Activated CD4-positive, alpha-beta T cell treated with anti-CD3 and anti-CD28 coated beads, Interleukin-2, Interleukin-4, amounts not matched to agents 100 ng/mL and 50 ng/mL, durations not matched to agents 16 hours and 8 hours (primary cell): ENCODE measurements at regions not wholly inside any gene's neighbourhood (a gene's known extent, or its start where the extent isn't known, plus 50 kb on each side); places are given as distances from the start of the nearest gene placed in this dataset.
"Not testable (repeated sequence)": the region's sequence is repeated elsewhere in the genome, so short reads cannot be mapped to it uniquely, and the experiment has no call there.

ENCODE experiments used
- DNase-seq: peaks from one replicate; pipeline ENCODE4 v3.0.0-alpha.2; 2020; ENCODE audit warnings: low spot score

GRCh38 chr14:83847102-83847501 lies 1682.8 kb upstream of the FLRT2 start:
- no peak for DNase-seq

- no peak for DNase-seq
Observed at GRCh38 chr14:83850092-83850491, 1679.9 kb upstream of the FLRT2 start.

DNA sequence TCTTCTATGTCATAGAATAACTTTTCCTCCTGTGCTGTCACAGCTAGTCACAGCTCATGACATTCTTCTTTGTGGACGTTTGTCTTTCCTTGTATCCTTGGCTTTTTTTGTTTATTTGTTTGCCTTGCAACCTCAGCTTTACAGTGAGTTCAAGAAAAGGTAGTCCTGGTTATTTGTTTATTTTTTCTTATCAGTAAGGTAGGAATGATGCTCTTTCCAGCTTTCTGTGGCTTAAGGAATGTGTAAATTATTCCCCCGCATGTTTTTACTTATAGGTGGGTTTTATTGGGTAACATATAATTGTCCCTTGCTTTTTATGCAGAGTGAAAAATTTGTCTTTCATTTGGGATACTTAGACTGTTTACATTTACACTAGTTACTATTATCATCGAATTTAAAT lies 1673.6 kb upstream of the FLRT2 start:
- DNase-seq = no peak

GRCh38 chr14:83860631-83861155 lies 1669.3 kb upstream of the FLRT2 start:
- DNase-seq = no peak

- no peak for DNase-seq
Observed at GRCh38 chr14:83863042-83863774, 1666.7 kb upstream of the FLRT2 start.

- no peak for DNase-seq
Observed at GRCh38 chr14:83864106-83864505, 1665.8 kb upstream of the FLRT2 start.

- no peak for DNase-seq
Observed at GRCh38 chr14:83867566-83868225, 1662.2 kb upstream of the FLRT2 start.

GRCh38 chr14:83870546-83871270 lies 1659.2 kb upstream of the FLRT2 start:
- DNase-seq = no peak

DNA sequence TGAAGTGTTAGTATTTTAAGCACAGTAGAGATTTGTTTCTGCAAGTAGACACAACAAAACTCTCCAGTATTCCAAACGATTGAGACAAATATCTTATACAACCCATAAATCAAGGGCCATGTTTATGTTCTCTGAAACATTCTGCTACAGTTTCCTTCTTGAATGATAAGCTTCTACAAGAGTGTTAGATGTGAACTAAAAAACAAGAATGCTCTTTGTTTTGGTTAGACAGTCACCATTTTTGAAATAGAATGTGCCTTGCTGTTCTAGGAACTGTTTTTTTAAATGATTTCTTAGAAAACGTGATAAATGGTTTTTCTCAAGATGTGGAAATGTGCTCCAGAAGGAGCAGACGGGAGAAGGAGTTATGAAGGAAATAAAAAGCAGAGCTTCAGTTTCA lies 1656.3 kb upstream of the FLRT2 start:
- no peak for DNase-seq

- no peak for DNase-seq
Observed at GRCh38 chr14:83874662-83875061, 1655.3 kb upstream of the FLRT2 start.

DNA sequence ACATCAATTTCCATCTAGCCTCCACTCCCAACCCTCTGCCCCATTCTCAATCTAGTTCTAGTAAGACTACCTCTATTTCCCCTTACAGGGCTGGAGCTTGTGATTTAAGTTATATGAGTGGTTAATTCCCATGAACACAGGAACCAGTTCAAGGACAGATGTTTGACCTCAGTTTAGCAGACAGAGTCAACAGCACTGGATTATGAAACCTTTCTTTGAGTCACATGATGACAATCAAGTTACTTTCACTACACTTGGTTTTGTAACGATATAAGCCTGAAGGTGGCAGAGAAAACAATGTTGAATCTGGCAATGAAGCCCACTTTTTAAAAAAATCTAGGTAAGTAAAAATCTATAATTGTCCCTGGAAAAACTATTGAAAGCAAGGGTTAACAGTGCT lies 1646.2 kb upstream of the FLRT2 start:
- DNase-seq = no peak

- DNase-seq = no peak
Observed at GRCh38 chr14:83885837-83886293, 1644.1 kb upstream of the FLRT2 start.

DNA sequence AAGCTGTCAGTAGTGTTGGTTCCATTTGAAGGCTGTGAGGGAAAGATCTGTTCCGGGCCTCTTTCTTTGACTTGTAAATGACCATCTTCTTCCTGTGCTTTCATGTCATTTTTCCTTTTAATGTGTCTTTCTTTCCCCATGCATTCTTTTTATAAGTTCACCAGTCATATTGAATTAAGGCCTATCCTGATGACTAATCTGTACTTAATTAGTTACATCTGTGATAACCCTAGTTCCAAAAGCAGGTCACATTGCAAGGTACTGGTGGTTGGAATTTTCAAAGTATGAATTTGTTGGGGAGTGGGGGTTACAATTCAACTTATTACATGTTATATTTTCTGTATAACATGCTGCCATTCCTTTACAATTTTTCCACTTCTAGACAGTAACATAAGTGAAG lies 1642.1 kb upstream of the FLRT2 start:
- DNase-seq = no peak

DNA sequence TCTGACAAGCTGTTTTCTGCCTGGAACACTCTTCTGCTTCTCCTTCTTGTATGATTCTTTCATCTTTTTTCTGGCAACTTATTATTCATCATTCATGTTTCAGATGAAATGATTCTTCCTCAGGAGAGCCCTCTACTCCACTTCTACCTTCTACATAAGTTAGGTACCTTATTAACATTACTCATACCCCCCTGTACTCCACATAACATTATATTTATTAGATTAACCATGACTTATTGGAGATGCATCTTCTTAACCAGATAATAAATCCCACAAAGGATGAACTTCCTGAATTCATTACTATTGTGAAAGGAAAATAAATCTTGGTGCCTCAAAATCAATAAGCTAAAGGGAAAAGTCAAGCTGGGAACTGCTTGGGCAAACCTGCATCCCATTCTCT lies 1636.5 kb upstream of the FLRT2 start:
- no peak for DNase-seq

DNA sequence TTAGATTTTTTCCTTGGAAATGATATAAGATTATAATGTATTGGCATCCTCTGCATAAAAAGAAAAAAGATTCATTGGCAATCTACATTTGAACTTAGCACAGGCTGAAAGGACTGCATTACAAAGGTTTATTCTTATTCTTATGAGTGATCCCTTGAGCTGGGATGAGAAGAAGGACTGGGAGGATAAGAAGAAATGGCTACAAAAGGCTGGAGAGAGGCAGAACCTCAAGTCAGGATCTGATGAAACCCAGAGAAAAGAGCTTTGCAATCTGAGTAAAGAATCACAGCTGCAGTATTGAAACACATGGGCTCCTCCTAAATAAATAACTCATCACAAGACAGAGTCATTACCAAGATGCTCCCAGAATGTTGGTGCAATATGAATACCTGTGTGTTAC lies 1635.4 kb upstream of the FLRT2 start:
- no peak for DNase-seq

DNA sequence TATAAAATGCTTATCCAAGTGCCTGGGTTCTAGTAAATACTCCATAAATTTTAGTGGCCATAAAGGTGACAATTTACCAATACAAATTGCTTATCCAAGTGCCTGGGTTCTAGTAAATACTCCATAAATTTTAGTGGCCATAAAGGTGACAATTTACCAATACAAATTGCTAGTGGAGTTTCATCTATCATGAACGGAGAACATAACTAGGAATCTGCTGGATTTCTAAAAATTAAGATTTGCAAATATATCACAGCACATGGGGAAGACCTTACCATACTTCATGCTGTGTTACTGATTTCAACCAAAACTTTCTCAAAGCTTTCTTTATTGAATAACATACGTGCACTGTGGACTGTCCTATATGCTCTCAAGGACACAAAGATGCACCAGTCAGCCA lies 1631.4 kb upstream of the FLRT2 start:
- not testable (repeated sequence) for DNase-seq

DNA sequence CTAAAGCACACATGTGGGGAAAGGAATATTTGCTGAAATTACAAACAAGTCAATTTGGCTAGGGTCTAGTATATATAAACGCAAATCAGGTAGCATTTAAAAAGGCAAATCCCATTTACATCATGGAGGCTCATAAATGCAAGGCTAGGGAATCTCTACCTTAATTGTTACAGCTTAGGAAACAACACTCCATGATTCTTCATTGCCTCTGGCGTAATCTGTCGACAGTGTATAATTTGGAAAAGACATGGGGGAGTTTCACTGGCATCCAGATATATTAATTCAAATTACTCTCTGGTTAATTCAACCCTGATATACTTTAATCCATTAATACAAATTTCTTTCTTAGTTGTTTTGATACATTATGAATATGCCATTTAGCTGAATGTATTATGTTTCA lies 1630.2 kb upstream of the FLRT2 start:
- DNase-seq = no peak

DNA sequence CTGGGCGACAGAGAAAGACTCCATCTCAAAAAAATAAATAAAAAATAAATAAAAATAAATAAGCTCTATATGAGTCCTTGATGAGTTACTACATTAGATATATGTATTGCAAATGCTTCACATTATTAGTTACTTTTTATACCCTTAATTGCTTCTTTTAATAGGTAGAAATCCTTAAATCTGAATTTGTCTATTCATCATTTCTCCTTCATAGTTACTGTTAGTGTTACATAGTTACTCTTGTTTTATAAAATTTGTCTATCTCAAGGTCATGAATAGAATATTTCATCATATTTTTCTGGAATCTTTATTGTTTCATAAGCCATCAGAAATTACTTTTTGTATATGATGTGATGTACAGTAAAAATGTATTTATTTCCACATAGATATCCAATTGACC lies 1624.8 kb upstream of the FLRT2 start:
- no peak for DNase-seq

- no peak for DNase-seq
Observed at GRCh38 chr14:83908419-83908818, 1621.5 kb upstream of the FLRT2 start.

DNA sequence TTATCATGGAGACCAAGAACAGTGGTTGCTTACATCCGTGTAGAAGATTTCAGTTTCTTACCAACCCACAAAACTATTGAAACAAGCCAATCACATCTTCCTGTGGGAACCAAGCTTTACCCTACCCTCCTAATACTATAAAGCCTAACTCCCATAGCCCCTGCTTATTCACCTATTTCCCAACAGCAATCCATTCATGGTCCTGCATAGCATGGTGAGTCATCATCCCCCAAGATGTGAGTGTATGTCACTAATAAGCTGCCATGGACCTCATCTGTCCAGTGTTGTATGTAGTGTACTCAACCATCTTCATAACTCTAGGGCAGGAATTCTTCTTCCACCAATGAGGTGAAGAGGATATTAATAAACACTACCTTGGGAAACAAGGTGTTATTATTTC lies 1620.4 kb upstream of the FLRT2 start:
- no peak for DNase-seq

GRCh38 chr14:83912032-83912642 lies 1617.8 kb upstream of the FLRT2 start:
- no peak for DNase-seq

DNA sequence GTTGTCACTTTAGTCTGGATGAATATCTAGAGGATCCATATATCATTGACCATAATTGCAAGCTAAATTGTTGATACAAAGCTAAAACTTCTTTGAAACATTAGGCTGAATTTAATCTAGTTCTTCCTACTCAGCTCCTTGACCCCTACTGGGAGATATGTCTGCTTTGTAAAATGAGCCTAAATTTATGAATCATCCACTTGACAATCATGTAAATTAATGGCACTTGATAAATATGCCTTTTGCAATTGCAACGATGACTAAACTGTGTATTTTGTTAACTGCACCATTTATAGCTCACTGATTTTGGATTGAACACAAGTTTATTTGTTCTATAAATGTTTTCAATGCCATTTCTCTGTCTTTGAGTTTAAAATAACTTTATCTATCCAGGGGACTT lies 1616.5 kb upstream of the FLRT2 start:
- no peak for DNase-seq

DNA sequence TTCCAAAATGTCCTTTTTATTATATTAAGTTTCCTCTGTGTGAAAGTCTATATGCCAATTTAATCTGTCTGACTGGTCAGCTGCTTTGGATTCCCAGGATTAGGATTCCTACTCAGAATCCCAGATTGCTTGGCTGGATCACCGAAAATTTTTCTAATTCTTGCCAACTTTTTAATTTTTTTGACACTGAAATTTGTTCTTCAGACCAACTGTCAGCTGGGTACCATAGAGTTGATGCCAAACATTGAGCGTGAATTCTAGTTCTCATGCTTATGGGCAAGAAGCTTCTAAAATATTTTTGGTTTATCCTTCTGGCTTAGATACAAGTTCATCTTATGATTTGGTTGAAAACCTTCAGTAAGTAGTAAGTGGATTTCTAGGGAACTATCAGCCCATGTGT lies 1611.4 kb upstream of the FLRT2 start:
- no peak for DNase-seq
